ENCODE measurements at regions not wholly inside any gene's neighbourhood (a gene's known extent, or its start where the extent isn't known, plus 50 kb on each side); places are given as distances from the start of the nearest gene placed in this dataset.

- ATAC-seq = no peak
- CTCF ChIA-PET (ENCODE audit: low intra/inter-chr PET ratio, low total read pairs) = no interaction called here
- FAIRE-seq = no peak
- intact Hi-C loops (cut with micrococcal nuclease; ENCODE audit: unreplicated experiment) (no loop called here), in situ Hi-C loops (cut with HindIII; ENCODE audit: extremely low pct_ligation_motif_present, low pct_unique_long_range_greater_than_20kb) (no loop called here)
- Histone ChIP-seq H2AFZ (ENCODE audit: low read length) (no peak overlapping the region), H4K20me1 (ENCODE audit: insufficient read depth, low read length) (no peaks in the 10 kb centered on the region), H3K4me1 (ENCODE audit: insufficient read depth, low read length) (no peaks in the 10 kb centered on the region), H3K4me3 (replicated peaks in 1 of 3; ENCODE audit: insufficient read depth in 1 of 3, low read depth in 2 of 3, low read length in 3 of 3) (no peak overlapping the region), H3K27me3 (ENCODE audit: control insufficient read depth in 1 of 2, insufficient read depth in 2 of 2, low read length in 2 of 2) (no peaks in the 10 kb centered on the region), H3K4me2 (ENCODE audit: low read depth, low read length) (no peak overlapping the region), H3K79me2 (ENCODE audit: insufficient read depth, low read length) (no peaks in the 10 kb centered on the region), H3K9ac (ENCODE audit: insufficient read depth, low read depth, low read length) (no peak overlapping the region), H3K36me3 (replicated peaks in 1 of 2; ENCODE audit: control insufficient read depth in 1 of 2, insufficient read depth in 2 of 2, low read length in 2 of 2) (no peaks in the 10 kb centered on the region), H3K27ac (ENCODE audit: extremely low read length, insufficient read depth, low read length) (no peak overlapping the region), H3K9me3 (ENCODE audit: low read length) (no peaks in the 10 kb centered on the region)
- TF ChIP-seq KDM6A (CRISPR knock-in tag; IDR thresholded peaks at IDR 0.05; ENCODE audit: low read depth) = no peak
- no peak for TF ChIP-seq ZNF468 (CRISPR knock-in tag; IDR thresholded peaks at IDR 0.05)
- TF ChIP-seq STAT6 (CRISPR knock-in tag; IDR thresholded peaks at IDR 0.05; ENCODE audit: borderline replicate concordance) = no peak
- TF ChIP-seq GLMP (CRISPR knock-in tag; IDR thresholded peaks at IDR 0.05; ENCODE audit: borderline replicate concordance) = no peak
- TF ChIP-seq BCL6 (CRISPR knock-in tag; IDR thresholded peaks at IDR 0.05) = no peak
- no peak for TF ChIP-seq ZBTB20 (CRISPR knock-in tag; IDR thresholded peaks at IDR 0.05; ENCODE audit: borderline replicate concordance, low read depth)
- TF ChIP-seq ZNF430 (CRISPR knock-in tag; IDR thresholded peaks at IDR 0.05) = no peak
- no peak for TF ChIP-seq ZNF205 (CRISPR knock-in tag; IDR thresholded peaks at IDR 0.05)
- TF ChIP-seq MAF1 (CRISPR knock-in tag; IDR thresholded peaks at IDR 0.05; ENCODE audit: borderline replicate concordance) = no peak
- TF ChIP-seq CAMTA2 (CRISPR knock-in tag; IDR thresholded peaks at IDR 0.05; ENCODE audit: borderline replicate concordance) = no peak
- no peak for TF ChIP-seq STAT5B (CRISPR knock-in tag; IDR thresholded peaks at IDR 0.05)
- POLR2A ChIA-PET = no interaction called here
- BruUV-seq (replicated peaks) = no TSS peak
- DNase-seq (ENCODE audit: low spot score) = no peak
- WGBS (ENCODE audit: low lambda C conversion rate) = 24% methylated on average over 2 of the region's 2 CpGs
Observed at GRCh38 chr6:101013612-101014195, 132.6 kb upstream of the ASCC3 start.
